H9 (cell line): ENCODE measurements at regions not wholly inside any gene's neighbourhood (a gene's known extent, or its start where the extent isn't known, plus 50 kb on each side); places are given as distances from the start of the nearest gene placed in this dataset.

Experiments used
- DNase-seq: peaks from one replicate; pipeline ENCODE4 v3.0.0-alpha.2; 2017
- H2AFZ ChIP-seq: one replicate; pipeline ENCODE4 v1.6.1; 2013; ENCODE audit warnings: mild to moderate bottlenecking, low read length, control low read depth, moderate library complexity
- H2AK5ac ChIP-seq: 2 replicates; pipeline ENCODE4 v1.6.1; 2013; ENCODE audit warnings: low read length, control low read depth, mixed read lengths; ENCODE audit not compliant: insufficient read length
- H2BK120ac ChIP-seq: one replicate; pipeline ENCODE4 v1.6.1; 2013; ENCODE audit warnings: low read depth, mild to moderate bottlenecking, low read length, control low read depth, inconsistent platforms; ENCODE audit not compliant: poor library complexity, severe bottlenecking
- H2BK12ac ChIP-seq: 2 replicates; pipeline ENCODE4 v1.6.1; 2013; ENCODE audit warnings: low read length, control low read depth, mixed read lengths, low read depth; ENCODE audit not compliant: insufficient read length
- H2BK15ac ChIP-seq: 2 replicates; pipeline ENCODE4 v1.6.1; 2013; ENCODE audit warnings: low read depth, low read length, control low read depth
- H2BK20ac ChIP-seq: one replicate; pipeline ENCODE4 v1.6.1; 2013; ENCODE audit warnings: low read depth, mild to moderate bottlenecking, low read length, control low read depth, inconsistent platforms; ENCODE audit not compliant: poor library complexity, severe bottlenecking
- H2BK5ac ChIP-seq: 2 replicates; pipeline ENCODE4 v1.6.1; 2013; ENCODE audit warnings: low read length, control low read depth, mixed read lengths; ENCODE audit not compliant: insufficient read length
- H3K14ac ChIP-seq: 2 replicates; pipeline ENCODE4 v1.6.1; 2013; ENCODE audit warnings: low read length, control low read depth; ENCODE audit not compliant: insufficient read depth
- H3K18ac ChIP-seq: 2 replicates; pipeline ENCODE4 v1.6.1; 2013; ENCODE audit warnings: low read depth, mild to moderate bottlenecking, mixed read lengths, low read length, control low read depth; ENCODE audit not compliant: insufficient read length
- H3K23ac ChIP-seq: 2 replicates; pipeline ENCODE4 v1.6.1; 2013; ENCODE audit warnings: low read length, control low read depth, mixed read lengths, low read depth; ENCODE audit not compliant: insufficient read length
- H3K23me2 ChIP-seq: 2 replicates; pipeline ENCODE4 v1.6.1; 2013; ENCODE audit warnings: low read depth, mild to moderate bottlenecking, mixed read lengths, low read length, control low read depth; ENCODE audit not compliant: insufficient read length, poor library complexity, severe bottlenecking
- H3K27ac ChIP-seq: 2 replicates; pipeline ENCODE4 v1.5.1; 2013; ENCODE audit warnings: low read length, control low read depth, mixed read lengths, low read depth; ENCODE audit not compliant: insufficient read length
- H3K27me3 ChIP-seq: 2 replicates; pipeline ENCODE4 v1.6.1; 2013; ENCODE audit warnings: low read length, control low read depth, inconsistent platforms; ENCODE audit not compliant: insufficient read depth
- H3K4ac ChIP-seq: 2 replicates; pipeline ENCODE4 v1.6.1; 2013; ENCODE audit warnings: low read depth, mild to moderate bottlenecking, control low read depth, inconsistent platforms, low read length, moderate library complexity
- H3K4me1 ChIP-seq: 2 replicates; pipeline ENCODE4 v1.6.1; 2013; ENCODE audit warnings: low read length, control low read depth, inconsistent platforms; ENCODE audit not compliant: insufficient read depth
- H3K4me2 ChIP-seq: 2 replicates; pipeline ENCODE4 v1.6.1; 2013; ENCODE audit warnings: low read length, control low read depth, mixed read lengths; ENCODE audit not compliant: insufficient read length, insufficient read depth
- H3K56ac ChIP-seq: 2 replicates; pipeline ENCODE4 v1.6.1; 2013; ENCODE audit warnings: low read depth, mild to moderate bottlenecking, mixed read lengths, low read length, control low read depth; ENCODE audit not compliant: insufficient read length
- H3K79me1 ChIP-seq: 2 replicates; pipeline ENCODE4 v1.6.1; 2013; ENCODE audit warnings: low read depth, mild to moderate bottlenecking, moderate library complexity, low read length, control low read depth, inconsistent platforms; ENCODE audit not compliant: insufficient read depth, poor library complexity, severe bottlenecking
- H3K79me2 ChIP-seq: 2 replicates; pipeline ENCODE4 v1.6.1; 2013; ENCODE audit warnings: low read length, control low read depth, inconsistent platforms; ENCODE audit not compliant: insufficient read depth
- H3K9ac ChIP-seq: 2 replicates; pipeline ENCODE4 v1.6.1; 2013; ENCODE audit warnings: low read length, control low read depth, mixed read lengths; ENCODE audit not compliant: insufficient read length; ENCODE audit errors: extremely low read depth
- H3K9me3 ChIP-seq: one replicate; pipeline ENCODE4 v1.6.1; 2013; ENCODE audit warnings: low read depth, low read length, inconsistent platforms; ENCODE audit not compliant: control insufficient read depth
- H3T11ph ChIP-seq: one replicate; pipeline ENCODE4 v1.6.1; 2013; ENCODE audit warnings: mild to moderate bottlenecking, low read length, control low read depth, inconsistent platforms
- H4K20me1 ChIP-seq: one replicate; pipeline ENCODE4 v1.6.1; 2013; ENCODE audit not compliant: control insufficient read depth, insufficient read length, insufficient read depth
- H4K5ac ChIP-seq: 2 replicates; pipeline ENCODE4 v1.6.1; 2013; ENCODE audit warnings: low read depth, mild to moderate bottlenecking, mixed read lengths, low read length, control low read depth; ENCODE audit not compliant: insufficient read length
- H4K8ac ChIP-seq: replicated peaks from 2 replicates; pipeline ENCODE4 v1.6.1; 2013; ENCODE audit warnings: low read length, control low read depth, mixed read lengths, low read depth; ENCODE audit not compliant: insufficient read length
- H4K91ac ChIP-seq: 2 replicates; pipeline ENCODE4 v1.6.1; 2013; ENCODE audit warnings: low read depth, mild to moderate bottlenecking, moderate library complexity, mixed read lengths, low read length, control low read depth; ENCODE audit not compliant: insufficient read length
- H3K27ac Mint-ChIP-seq, 3 experiments: 2 replicates in 2 of 3; 3 replicates in 1 of 3; pipeline ENCODE4 v1.8.0; 2020 to 2021; ENCODE audit warnings: mixed read lengths in 3 of 3, mild to moderate bottlenecking in 1 of 3, moderate library complexity in 1 of 3
- H3K27me3 Mint-ChIP-seq: 2 replicates; pipeline ENCODE4 v1.8.0; 2021; ENCODE audit warnings: low read depth, mild to moderate bottlenecking, moderate library complexity, mixed read lengths
- H3K36me3 Mint-ChIP-seq, 3 experiments: 2 replicates in 2 of 3; 3 replicates in 1 of 3; pipeline ENCODE4 v1.8.0; 2020 to 2021; ENCODE audit warnings: low read depth in 3 of 3, mixed read lengths in 3 of 3; ENCODE audit not compliant: insufficient read depth in 1 of 3
- H3K4me1 Mint-ChIP-seq, 2 experiments: 2 replicates each; pipeline ENCODE4 v1.8.0; 2020; ENCODE audit warnings: mixed read lengths in 2 of 2
- H3K4me3 Mint-ChIP-seq, 2 experiments: 2 replicates in 1 of 2; 3 replicates in 1 of 2; pipeline ENCODE4 v1.8.0; 2020 to 2021; ENCODE audit warnings: mild to moderate bottlenecking in 2 of 2, mixed read lengths in 2 of 2, moderate library complexity in 1 of 2
- H3K9me3 Mint-ChIP-seq, 2 experiments: 2 replicates in 1 of 2; 3 replicates in 1 of 2; pipeline ENCODE4 v1.8.0; 2020; ENCODE audit warnings: mild to moderate bottlenecking in 2 of 2, mixed read lengths in 2 of 2, moderate library complexity in 1 of 2
- CTCF ChIP-seq: fragments of 200-600 bp; sonication (generic); conservative IDR thresholded peaks from 3 replicates; pipeline ENCODE4 v1.8.0; 2021; ENCODE audit warnings: antibody characterized with exemption, mild to moderate bottlenecking
- WGBS: extraction: QIAGEN DNeasy Blood & Tissue Kit; methylation state at CpG from one replicate; pipeline ENCODE4 v1.1.7; 2013; ENCODE audit warnings: missing lambda C conversion rate, low lambda C conversion rate, mixed read lengths; ENCODE audit not compliant: insufficient read length; ENCODE audit errors: extremely low coverage; 5-methylcytosine and 5-hydroxymethylcytosine counted together

GRCh38 chr15:81062937-81063336, 62.2 kb downstream of the TLNRD1 start:
- Histone ChIP-seq H3K4ac (no peak overlapping the region), H3K18ac (no peak overlapping the region), H3K4me2 (no peak overlapping the region), H4K5ac (no peak overlapping the region), H2BK120ac (no peak overlapping the region), H2BK20ac (no peak overlapping the region), H2BK12ac (no peak overlapping the region), H2AFZ (no peak overlapping the region), H3K79me2 (no peaks in the 10 kb centered on the region), H3K79me1 (no peaks in the 10 kb centered on the region), H2BK15ac (no peak overlapping the region), H3K23me2 (no peaks in the 10 kb centered on the region), H2BK5ac (no peak overlapping the region), H3K56ac (no peak overlapping the region), H4K20me1 (no peaks in the 10 kb centered on the region), H3K9ac (no peak overlapping the region), H3T11ph (no peak overlapping the region), H2AK5ac (no peak overlapping the region), H3K27me3 (no peaks in the 10 kb centered on the region), H3K9me3 (no peaks in the 10 kb centered on the region), H3K23ac (no peak overlapping the region), H4K91ac (no peak overlapping the region), H4K8ac (no peak overlapping the region), H3K27ac (no peak overlapping the region), H3K4me1 (no peaks in the 10 kb centered on the region), H3K14ac (no peak overlapping the region)
- WGBS = no CpG with 5 or more reads among the region's 1 CpG
- no peaks in the 10 kb centered on the region for H3K36me3 Mint-ChIP-seq
- no peak for TF ChIP-seq CTCF
- no peak overlapping the region for H3K27ac Mint-ChIP-seq
- H3K9me3 Mint-ChIP-seq = no peaks in the 10 kb centered on the region; a peak in 1 of 5 replicates
- peaks cover 6% of the 10 kb centered on the region for H3K27me3 Mint-ChIP-seq
- no peaks in the 10 kb centered on the region for H3K4me1 Mint-ChIP-seq
- no peak overlapping the region for H3K4me3 Mint-ChIP-seq
- no peak for DNase-seq
